ENCODE measurements at regions not wholly inside any gene's neighbourhood (a gene's known extent, or its start where the extent isn't known, plus 50 kb on each side); places are given as distances from the start of the nearest gene placed in this dataset.

DNA sequence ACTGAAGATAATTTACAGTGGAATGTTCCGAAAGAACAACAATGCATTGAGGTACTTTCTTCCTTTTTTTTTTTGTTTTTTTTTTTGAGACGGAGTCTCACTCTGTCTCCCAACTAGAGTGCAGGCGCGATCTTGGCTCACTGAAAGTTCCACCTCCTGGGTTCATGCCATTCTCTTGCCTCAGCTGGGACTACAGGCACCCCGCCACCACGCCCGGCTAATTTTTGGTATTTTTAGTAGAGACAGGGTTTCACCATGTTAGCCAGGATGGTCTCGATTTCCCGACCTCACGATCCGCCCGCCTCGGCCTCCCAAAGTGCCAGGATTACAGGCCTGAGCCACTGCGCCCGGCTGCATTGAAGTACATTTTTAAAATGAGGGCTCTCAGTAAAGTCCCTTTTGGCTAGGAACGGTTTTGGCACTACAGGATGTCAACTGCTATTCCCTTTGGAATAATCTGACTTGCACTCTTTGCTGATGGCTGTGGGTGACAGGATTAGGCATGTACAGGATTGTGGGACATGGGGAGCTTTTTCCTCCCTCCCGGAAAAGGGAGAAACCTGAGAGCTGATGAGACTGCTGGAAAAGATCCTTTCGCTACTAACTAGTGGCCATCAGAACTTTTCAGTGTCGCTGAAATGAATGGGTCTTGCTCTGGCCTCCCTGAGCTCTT is 56.9 kb upstream of the EDEM3 start:
- TF ChIP-seq, protein P1, sequence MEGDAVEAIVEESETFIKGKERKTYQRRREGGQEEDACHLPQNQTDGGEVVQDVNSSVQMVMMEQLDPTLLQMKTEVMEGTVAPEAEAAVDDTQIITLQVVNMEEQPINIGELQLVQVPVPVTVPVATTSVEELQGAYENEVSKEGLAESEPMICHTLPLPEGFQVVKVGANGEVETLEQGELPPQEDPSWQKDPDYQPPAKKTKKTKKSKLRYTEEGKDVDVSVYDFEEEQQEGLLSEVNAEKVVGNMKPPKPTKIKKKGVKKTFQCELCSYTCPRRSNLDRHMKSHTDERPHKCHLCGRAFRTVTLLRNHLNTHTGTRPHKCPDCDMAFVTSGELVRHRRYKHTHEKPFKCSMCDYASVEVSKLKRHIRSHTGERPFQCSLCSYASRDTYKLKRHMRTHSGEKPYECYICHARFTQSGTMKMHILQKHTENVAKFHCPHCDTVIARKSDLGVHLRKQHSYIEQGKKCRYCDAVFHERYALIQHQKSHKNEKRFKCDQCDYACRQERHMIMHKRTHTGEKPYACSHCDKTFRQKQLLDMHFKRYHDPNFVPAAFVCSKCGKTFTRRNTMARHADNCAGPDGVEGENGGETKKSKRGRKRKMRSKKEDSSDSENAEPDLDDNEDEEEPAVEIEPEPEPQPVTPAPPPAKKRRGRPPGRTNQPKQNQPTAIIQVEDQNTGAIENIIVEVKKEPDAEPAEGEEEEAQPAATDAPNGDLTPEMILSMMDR (IDR thresholded peaks at IDR 0.05 in 8 of 11, conservative IDR thresholded peaks at IDR 0.05 in 3 of 11): no peak
- TF ChIP-seq POLR2AphosphoS5 (IDR thresholded peaks at IDR 0.05): no peak

Measured in spleen (tissue), 7 donors.